ENCODE measurements at regions not wholly inside any gene's neighbourhood (a gene's known extent, or its start where the extent isn't known, plus 50 kb on each side); places are given as distances from the start of the nearest gene placed in this dataset.

DNA sequence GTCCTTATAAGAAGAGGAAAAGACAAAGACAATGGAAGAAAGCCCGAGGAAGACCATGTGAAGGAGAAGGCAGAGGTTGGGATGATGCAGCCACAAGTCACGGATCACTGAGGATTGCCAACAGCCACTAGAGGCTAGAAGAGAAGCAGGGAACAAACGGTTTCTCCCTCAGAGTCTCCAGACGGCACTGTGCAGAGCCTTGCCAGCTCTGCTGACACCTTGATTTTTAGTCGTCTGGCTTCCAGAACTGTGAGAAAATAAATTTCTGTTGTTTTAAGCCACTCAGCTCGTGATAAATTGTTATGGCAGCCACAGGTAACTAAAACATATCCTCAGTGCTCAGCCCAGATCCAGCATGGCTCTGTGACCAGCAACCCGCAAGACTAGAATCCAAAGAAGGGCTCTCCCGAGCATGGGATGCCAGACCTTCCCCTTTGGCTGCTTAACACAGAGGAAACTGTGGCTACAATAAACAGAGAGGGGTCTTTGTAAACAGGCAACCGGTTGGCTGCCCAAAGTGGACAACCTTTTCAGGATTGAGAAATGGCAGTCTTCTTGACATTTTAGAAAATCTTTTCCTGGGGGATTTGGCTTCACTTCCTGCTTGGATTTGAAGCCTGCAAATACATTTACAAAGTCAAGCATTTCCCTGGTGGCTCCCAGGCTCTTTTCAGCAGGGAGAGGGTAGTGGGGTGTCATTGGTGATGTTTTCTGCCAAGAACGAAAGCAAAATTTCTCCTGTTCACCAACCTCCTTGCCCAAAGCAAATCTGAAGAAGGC, 88.7 kb upstream of the ADPGK start:
- TF ChIP-seq CTCF (conservative IDR thresholded peaks at IDR 0.05): no peak
- Histone ChIP-seq H3K79me1 (ENCODE audit: insufficient read depth, low read depth, low read length, poor library complexity, severe bottlenecking) (no peaks in the 10 kb centered on the region), H4K20me1 (ENCODE audit: control insufficient read depth, insufficient read depth, insufficient read length) (no peaks in the 10 kb centered on the region), H2AFZ (ENCODE audit: low read length) (no peak overlapping the region), H3K79me2 (ENCODE audit: insufficient read depth, low read length) (no peaks in the 10 kb centered on the region), H3K4me2 (ENCODE audit: insufficient read depth, insufficient read length, low read length) (no peak overlapping the region), H3K18ac (ENCODE audit: insufficient read length, low read depth, low read length) (no peak overlapping the region), H2AK5ac (ENCODE audit: insufficient read length, low read length) (no peak overlapping the region), H3T11ph (ENCODE audit: low read length) (no peak overlapping the region), H4K91ac (ENCODE audit: insufficient read length, low read depth, low read length) (no peak overlapping the region), H3K9ac (ENCODE audit: extremely low read depth, insufficient read length, low read length) (no peak overlapping the region), H3K9me3 (ENCODE audit: control insufficient read depth, low read depth, low read length) (no peaks in the 10 kb centered on the region), H2BK120ac (ENCODE audit: low read depth, low read length, poor library complexity, severe bottlenecking) (no peak overlapping the region), H4K5ac (ENCODE audit: insufficient read length, low read depth, low read length) (no peak overlapping the region), H2BK15ac (ENCODE audit: low read depth, low read length) (no peak overlapping the region), H3K27me3 (ENCODE audit: insufficient read depth, low read length) (no peaks in the 10 kb centered on the region), H3K14ac (ENCODE audit: insufficient read depth, low read length) (no peak overlapping the region), H2BK5ac (ENCODE audit: insufficient read length, low read length) (no peak overlapping the region), H2BK12ac (ENCODE audit: insufficient read length, low read depth, low read length) (no peak overlapping the region), H3K27ac (ENCODE audit: insufficient read length, low read depth, low read length) (no peak overlapping the region), H3K56ac (ENCODE audit: insufficient read length, low read depth, low read length) (no peak overlapping the region), H3K23me2 (ENCODE audit: insufficient read length, low read depth, low read length, poor library complexity, severe bottlenecking) (no peaks in the 10 kb centered on the region), H4K8ac (replicated peaks; ENCODE audit: insufficient read length, low read depth, low read length) (no peak overlapping the region), H3K4ac (ENCODE audit: low read depth, low read length) (no peak overlapping the region), H2BK20ac (ENCODE audit: low read depth, low read length, poor library complexity, severe bottlenecking) (no peak overlapping the region), H3K4me1 (ENCODE audit: insufficient read depth, low read length) (no peaks in the 10 kb centered on the region), H3K23ac (ENCODE audit: insufficient read length, low read depth, low read length) (no peak overlapping the region)
- no peak for DNase-seq
- H3K4me1 Mint-ChIP-seq: peaks cover 3 to 8% of the 10 kb centered on the region in 2 experiments; a peak in 3 of 4 replicates
- no peak overlapping the region for H3K4me3 Mint-ChIP-seq
- H3K36me3 Mint-ChIP-seq (ENCODE audit: insufficient read depth in 1 of 3, low read depth in 3 of 3): peaks cover 0 to 6% (median 0%) of the 10 kb centered on the region in 3 experiments; a peak in 2 of 7 replicates
- no peak overlapping the region for H3K27ac Mint-ChIP-seq
- peaks cover under 1 to 5% of the 10 kb centered on the region in 2 experiments; a peak in 3 of 5 replicates for H3K9me3 Mint-ChIP-seq
- no CpG with 5 or more reads among the region's 10 CpGs for WGBS (ENCODE audit: extremely low coverage, insufficient read length, low lambda C conversion rate)
- peaks cover 11% of the 10 kb centered on the region for H3K27me3 Mint-ChIP-seq (ENCODE audit: low read depth)
